ENCODE measurements at regions not wholly inside any gene's neighbourhood (a gene's known extent, or its start where the extent isn't known, plus 50 kb on each side); places are given as distances from the start of the nearest gene placed in this dataset.
"Not testable (repeated sequence)": the region's sequence is repeated elsewhere in the genome, so short reads cannot be mapped to it uniquely, and the experiment has no call there.

- no peaks in the 10 kb centered on the region for H3K4me1 ChIP-seq (ENCODE audit: control insufficient read depth in 2 of 2, insufficient read depth in 2 of 2, low read length in 1 of 2)
- no peaks in the 10 kb centered on the region for H3K36me3 ChIP-seq (ENCODE audit: control insufficient read depth in 2 of 2, insufficient read depth in 2 of 2, low read length in 1 of 2)
- H3K4me3 ChIP-seq (ENCODE audit: low read depth in 1 of 2, low read length in 2 of 2) = no peak overlapping the region
- WGBS, 2 donors = 63 to 75% methylated on average over 1 of the region's 1 CpG
- H3K27me3 ChIP-seq (ENCODE audit: control insufficient read depth in 1 of 2, insufficient read depth in 2 of 2, low read length in 2 of 2) = no peaks in the 10 kb centered on the region
- H3K27ac ChIP-seq (ENCODE audit: low read depth in 2 of 2, low read length in 1 of 2) = no peak overlapping the region
- H3K9me3 ChIP-seq (ENCODE audit: control insufficient read depth in 2 of 2, insufficient read depth in 1 of 2, low read depth in 1 of 2, low read length in 1 of 2) = peaks cover 0 to 8% of the 10 kb centered on the region in 2 donors
These were observed 332.8 kb upstream of the PTGER4 start for GRCh38 chr5:40346901-40347300.

GRCh38 chr5:40338434-40338833 is 341.3 kb upstream of the PTGER4 start:
- not testable (repeated sequence) for H3K36me3 ChIP-seq (ENCODE audit: control insufficient read depth in 2 of 2, insufficient read depth in 2 of 2, low read length in 1 of 2); H3K27me3 ChIP-seq (ENCODE audit: control insufficient read depth in 1 of 2, insufficient read depth in 2 of 2, low read length in 2 of 2); H3K4me3 ChIP-seq (ENCODE audit: low read depth in 1 of 2, low read length in 2 of 2); H3K9me3 ChIP-seq (ENCODE audit: control insufficient read depth in 2 of 2, insufficient read depth in 1 of 2, low read depth in 1 of 2, low read length in 1 of 2); H3K27ac ChIP-seq (ENCODE audit: low read depth in 2 of 2, low read length in 1 of 2); H3K4me1 ChIP-seq (ENCODE audit: control insufficient read depth in 2 of 2, insufficient read depth in 2 of 2, low read length in 1 of 2)
- WGBS, 2 donors = 86 to 87% methylated on average over 3 of the region's 3 CpGs

GRCh38 chr5:40334242-40334635 is 345.5 kb upstream of the PTGER4 start:
- Histone ChIP-seq H3K36me3 (ENCODE audit: control insufficient read depth in 2 of 2, insufficient read depth in 2 of 2, low read length in 1 of 2) (no peaks in the 10 kb centered on the region), H3K4me3 (ENCODE audit: low read depth in 1 of 2, low read length in 2 of 2) (no peak overlapping the region), H3K27me3 (ENCODE audit: control insufficient read depth in 1 of 2, insufficient read depth in 2 of 2, low read length in 2 of 2) (no peaks in the 10 kb centered on the region), H3K4me1 (ENCODE audit: control insufficient read depth in 2 of 2, insufficient read depth in 2 of 2, low read length in 1 of 2) (no peaks in the 10 kb centered on the region), H3K27ac (ENCODE audit: low read depth in 2 of 2, low read length in 1 of 2) (no peak overlapping the region), H3K9me3 (ENCODE audit: control insufficient read depth in 2 of 2, insufficient read depth in 1 of 2, low read depth in 1 of 2, low read length in 1 of 2) (no peaks in the 10 kb centered on the region)
- WGBS, 2 donors = 54 to 68% methylated on average over 1 of the region's 1 CpG

- H3K27ac ChIP-seq (ENCODE audit: low read depth in 2 of 2, low read length in 1 of 2) = no peak overlapping the region
- 61 to 73% methylated on average over 4 of the region's 4 CpGs for WGBS, 2 donors
- no peak overlapping the region for H3K4me3 ChIP-seq (ENCODE audit: low read depth in 1 of 2, low read length in 2 of 2)
- no peaks in the 10 kb centered on the region for H3K36me3 ChIP-seq (ENCODE audit: control insufficient read depth in 2 of 2, insufficient read depth in 2 of 2, low read length in 1 of 2)
- H3K4me1 ChIP-seq (ENCODE audit: control insufficient read depth in 2 of 2, insufficient read depth in 2 of 2, low read length in 1 of 2) = no peaks in the 10 kb centered on the region
- no peaks in the 10 kb centered on the region for H3K27me3 ChIP-seq (ENCODE audit: control insufficient read depth in 1 of 2, insufficient read depth in 2 of 2, low read length in 2 of 2)
- H3K9me3 ChIP-seq (ENCODE audit: control insufficient read depth in 2 of 2, insufficient read depth in 1 of 2, low read depth in 1 of 2, low read length in 1 of 2) = no peaks in the 10 kb centered on the region
These were observed 346.1 kb upstream of the PTGER4 start for GRCh38 chr5:40333459-40334241.

GRCh38 chr5:40332970-40333369 is 346.7 kb upstream of the PTGER4 start:
- H3K4me3 ChIP-seq (ENCODE audit: low read depth in 1 of 2, low read length in 2 of 2) = no peak overlapping the region
- 62 to 75% methylated on average over 1 of the region's 1 CpG for WGBS, 2 donors
- no peaks in the 10 kb centered on the region for H3K27me3 ChIP-seq (ENCODE audit: control insufficient read depth in 1 of 2, insufficient read depth in 2 of 2, low read length in 2 of 2)
- no peaks in the 10 kb centered on the region for H3K36me3 ChIP-seq (ENCODE audit: control insufficient read depth in 2 of 2, insufficient read depth in 2 of 2, low read length in 1 of 2)
- H3K27ac ChIP-seq (ENCODE audit: low read depth in 2 of 2, low read length in 1 of 2) = no peak overlapping the region
- H3K4me1 ChIP-seq (ENCODE audit: control insufficient read depth in 2 of 2, insufficient read depth in 2 of 2, low read length in 1 of 2) = no peaks in the 10 kb centered on the region
- no peaks in the 10 kb centered on the region for H3K9me3 ChIP-seq (ENCODE audit: control insufficient read depth in 2 of 2, insufficient read depth in 1 of 2, low read depth in 1 of 2, low read length in 1 of 2)

- H3K4me1 ChIP-seq (ENCODE audit: control insufficient read depth in 2 of 2, insufficient read depth in 2 of 2, low read length in 1 of 2) = no peaks in the 10 kb centered on the region
- no peaks in the 10 kb centered on the region for H3K27me3 ChIP-seq (ENCODE audit: control insufficient read depth in 1 of 2, insufficient read depth in 2 of 2, low read length in 2 of 2)
- H3K4me3 ChIP-seq (ENCODE audit: low read depth in 1 of 2, low read length in 2 of 2) = no peak overlapping the region
- 77 to 80% methylated on average over 5 of the region's 5 CpGs for WGBS, 2 donors
- no peak overlapping the region for H3K27ac ChIP-seq (ENCODE audit: low read depth in 2 of 2, low read length in 1 of 2)
- no peaks in the 10 kb centered on the region for H3K9me3 ChIP-seq (ENCODE audit: control insufficient read depth in 2 of 2, insufficient read depth in 1 of 2, low read depth in 1 of 2, low read length in 1 of 2)
- H3K36me3 ChIP-seq (ENCODE audit: control insufficient read depth in 2 of 2, insufficient read depth in 2 of 2, low read length in 1 of 2) = no peaks in the 10 kb centered on the region
These were observed 348.1 kb upstream of the PTGER4 start for GRCh38 chr5:40331616-40332015.

GRCh38 chr5:40321514-40321913 is 358.2 kb upstream of the PTGER4 start:
- Histone ChIP-seq H3K27ac (ENCODE audit: low read depth in 2 of 2, low read length in 1 of 2) (no peak overlapping the region), H3K9me3 (ENCODE audit: control insufficient read depth in 2 of 2, insufficient read depth in 1 of 2, low read depth in 1 of 2, low read length in 1 of 2) (no peaks in the 10 kb centered on the region), H3K27me3 (ENCODE audit: control insufficient read depth in 1 of 2, insufficient read depth in 2 of 2, low read length in 2 of 2) (no peaks in the 10 kb centered on the region), H3K36me3 (ENCODE audit: control insufficient read depth in 2 of 2, insufficient read depth in 2 of 2, low read length in 1 of 2) (no peaks in the 10 kb centered on the region), H3K4me1 (ENCODE audit: control insufficient read depth in 2 of 2, insufficient read depth in 2 of 2, low read length in 1 of 2) (no peaks in the 10 kb centered on the region), H3K4me3 (ENCODE audit: low read depth in 1 of 2, low read length in 2 of 2) (no peak overlapping the region)

GRCh38 chr5:40318395-40318794 is 361.3 kb upstream of the PTGER4 start:
- no peaks in the 10 kb centered on the region for H3K4me1 ChIP-seq (ENCODE audit: control insufficient read depth in 2 of 2, insufficient read depth in 2 of 2, low read length in 1 of 2)
- no peak overlapping the region for H3K27ac ChIP-seq (ENCODE audit: low read depth in 2 of 2, low read length in 1 of 2)
- no peaks in the 10 kb centered on the region for H3K9me3 ChIP-seq (ENCODE audit: control insufficient read depth in 2 of 2, insufficient read depth in 1 of 2, low read depth in 1 of 2, low read length in 1 of 2)
- H3K36me3 ChIP-seq (ENCODE audit: control insufficient read depth in 2 of 2, insufficient read depth in 2 of 2, low read length in 1 of 2) = no peaks in the 10 kb centered on the region
- no peaks in the 10 kb centered on the region for H3K27me3 ChIP-seq (ENCODE audit: control insufficient read depth in 1 of 2, insufficient read depth in 2 of 2, low read length in 2 of 2)
- H3K4me3 ChIP-seq (ENCODE audit: low read depth in 1 of 2, low read length in 2 of 2) = no peak overlapping the region

- H3K36me3 ChIP-seq (ENCODE audit: control insufficient read depth in 2 of 2, insufficient read depth in 2 of 2, low read length in 1 of 2) = no peaks in the 10 kb centered on the region
- no peaks in the 10 kb centered on the region for H3K27me3 ChIP-seq (ENCODE audit: control insufficient read depth in 1 of 2, insufficient read depth in 2 of 2, low read length in 2 of 2)
- 79 to 83% methylated on average over 3 of the region's 3 CpGs for WGBS, 2 donors
- no peak overlapping the region for H3K27ac ChIP-seq (ENCODE audit: low read depth in 2 of 2, low read length in 1 of 2)
- no peaks in the 10 kb centered on the region for H3K4me1 ChIP-seq (ENCODE audit: control insufficient read depth in 2 of 2, insufficient read depth in 2 of 2, low read length in 1 of 2)
- no peaks in the 10 kb centered on the region for H3K9me3 ChIP-seq (ENCODE audit: control insufficient read depth in 2 of 2, insufficient read depth in 1 of 2, low read depth in 1 of 2, low read length in 1 of 2)
- H3K4me3 ChIP-seq (ENCODE audit: low read depth in 1 of 2, low read length in 2 of 2) = no peak overlapping the region
These were observed 362.7 kb upstream of the PTGER4 start for GRCh38 chr5:40317023-40317422.

GRCh38 chr5:40315126-40315525 is 364.6 kb upstream of the PTGER4 start:
- H3K4me1 ChIP-seq (ENCODE audit: control insufficient read depth in 2 of 2, insufficient read depth in 2 of 2, low read length in 1 of 2) = no peaks in the 10 kb centered on the region
- H3K27ac ChIP-seq (ENCODE audit: low read depth in 2 of 2, low read length in 1 of 2) = no peak overlapping the region
- no peaks in the 10 kb centered on the region for H3K36me3 ChIP-seq (ENCODE audit: control insufficient read depth in 2 of 2, insufficient read depth in 2 of 2, low read length in 1 of 2)
- H3K27me3 ChIP-seq (ENCODE audit: control insufficient read depth in 1 of 2, insufficient read depth in 2 of 2, low read length in 2 of 2) = no peaks in the 10 kb centered on the region
- H3K4me3 ChIP-seq (ENCODE audit: low read depth in 1 of 2, low read length in 2 of 2) = no peak overlapping the region
- H3K9me3 ChIP-seq (ENCODE audit: control insufficient read depth in 2 of 2, insufficient read depth in 1 of 2, low read depth in 1 of 2, low read length in 1 of 2) = no peaks in the 10 kb centered on the region
- 59 to 72% methylated on average over 1 of the region's 1 CpG for WGBS, 2 donors

Measured in esophagus (tissue), 2 donors.